Esophagus squamous epithelium (tissue), 5 donors: ENCODE measurements at regions not wholly inside any gene's neighbourhood (a gene's known extent, or its start where the extent isn't known, plus 50 kb on each side); places are given as distances from the start of the nearest gene placed in this dataset.

Experiments used
- DNase-seq: peaks from one replicate; lab custom pipeline; 2025; lab: John Stamatoyannopoulos, UW
- H3K27ac ChIP-seq, 4 donors: fragments of 200-600 bp; sonication (generic); one replicate each; pipeline ENCODE4 v1.5.1; 2016 to 2019; ENCODE audit warnings: mild to moderate bottlenecking in 1 of 4
- H3K27me3 ChIP-seq, 4 donors: fragments of 200-600 bp; sonication (generic); 1 replicate in 3 of 4; 2 replicates in 1 of 4; pipeline versions ENCODE4 v1.5.1 to v1.6.0; 2017 to 2021; ENCODE audit warnings: antibody characterized with exemption in 1 of 4
- H3K36me3 ChIP-seq, 3 donors: fragments of 200-600 bp; sonication (generic); one replicate each; pipeline ENCODE4 v1.5.1; 2016 to 2019
- H3K4me1 ChIP-seq, 3 donors: fragments of 200-600 bp; sonication (generic); one replicate each; pipeline ENCODE4 v1.5.1; 2017 to 2019
- H3K4me3 ChIP-seq, 4 donors: fragments of 200-600 bp; sonication (generic); 1 replicate in 3 of 4; 2 replicates in 1 of 4; pipeline ENCODE4 v1.5.1; 2016 to 2019; ENCODE audit warnings: mild to moderate bottlenecking in 2 of 4, moderate library complexity in 1 of 4
- H3K9me3 ChIP-seq, 3 donors: fragments of 200-600 bp; sonication (generic); one replicate each; pipeline ENCODE4 v1.5.1; 2016 to 2019
- CTCF ChIP-seq, 6 experiments: fragments of 450-650 bp in 4 of 6; fragments of 200-600 bp in 2 of 6; sonication (generic) in 2 of 6; IDR thresholded peaks; one replicate each; pipeline ENCODE4 v1.5.1; 2016 to 2019; ENCODE audit warnings: antibody characterized with exemption in 6 of 6, mild to moderate bottlenecking in 4 of 6, moderate library complexity in 4 of 6
- POLR2A ChIP-seq, 4 donors: fragments of 450-650 bp; IDR thresholded peaks; one replicate each; pipeline ENCODE4 v1.6.1; 2017; ENCODE audit warnings: antibody characterized with exemption in 4 of 4, mild to moderate bottlenecking in 4 of 4, moderate library complexity in 3 of 4
- WGBS, 2 donors: methylation state at CpG; one replicate each; pipeline ENCODE4 v1.1.5; 2018; 5-methylcytosine and 5-hydroxymethylcytosine counted together
- intact Hi-C: fragments of 100-400 bp; cut with DNase I; formaldehyde crosslinking; loops from one replicate; pipeline ENCODE4 v1.15.0; 2022
- donor health status: DM: yes; HTN: yes; CAD: no.

DNA sequence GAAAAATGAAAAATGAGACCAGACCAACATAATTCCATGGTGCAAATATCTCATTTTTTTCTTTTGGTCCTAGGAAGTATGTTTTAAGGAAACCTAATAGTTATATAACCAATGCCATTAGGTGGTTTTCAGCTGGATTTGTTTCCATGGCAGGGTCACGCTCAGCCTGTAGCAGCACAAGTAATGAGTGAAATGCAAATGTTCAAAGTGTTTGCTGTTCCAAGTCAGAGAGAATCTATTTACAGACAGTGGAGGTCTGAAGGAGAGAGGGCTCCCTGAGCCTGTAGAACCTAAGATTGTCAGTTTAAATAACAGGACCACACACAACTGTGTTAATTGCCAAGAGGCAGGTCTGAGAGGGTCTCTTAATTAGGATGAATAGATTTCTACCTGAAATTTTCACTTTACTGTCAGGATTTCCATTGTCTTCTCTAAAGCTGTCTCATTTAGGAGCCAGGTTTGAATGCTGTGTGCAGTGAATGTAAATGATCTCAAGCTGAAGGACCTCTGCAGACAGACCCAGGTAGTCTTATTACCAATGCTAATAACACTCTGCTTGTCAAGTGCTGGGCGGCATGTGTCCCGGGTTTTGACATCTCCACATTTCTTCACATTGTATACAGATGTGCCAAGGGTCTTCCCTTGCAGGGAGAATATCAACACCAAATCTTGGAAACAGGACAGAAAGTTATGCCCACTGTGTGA, 317.3 kb upstream of the NECTIN3 start:
- Histone ChIP-seq H3K36me3 (no peaks in the 10 kb centered on the region), H3K4me3 (no peak overlapping the region), H3K9me3 (no peaks in the 10 kb centered on the region), H3K4me1 (no peaks in the 10 kb centered on the region), H3K27me3 (no peaks in the 10 kb centered on the region), H3K27ac (no peak overlapping the region)
- intact Hi-C loops: no loop called here
- no peak for DNase-seq
- no peak for TF ChIP-seq CTCF (IDR thresholded peaks at IDR 0.05)
- no peak for TF ChIP-seq POLR2A (IDR thresholded peaks at IDR 0.05)
- WGBS, 2 donors: 32 to 37% methylated on average over 3 of the region's 3 CpGs

DNA sequence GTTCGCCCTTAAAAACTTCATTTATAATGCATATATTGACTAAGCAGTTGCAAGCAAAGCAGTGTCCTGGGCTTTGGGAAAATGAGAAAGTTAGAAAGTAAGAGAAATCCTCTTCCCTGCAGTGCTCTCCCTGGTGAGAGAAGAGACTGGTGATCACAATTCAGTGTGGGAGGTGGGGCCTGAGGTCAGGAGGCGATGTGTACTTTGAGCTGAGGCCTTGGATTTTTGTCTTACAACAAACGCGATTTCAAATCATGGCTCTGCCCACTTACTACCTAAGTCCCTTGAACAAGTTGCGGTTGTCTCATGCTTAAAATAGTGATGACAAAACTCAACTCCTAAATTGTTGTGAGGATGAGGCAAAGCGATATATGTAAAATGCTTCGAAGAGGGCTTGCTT, 316.3 kb upstream of the NECTIN3 start:
- no peaks in the 10 kb centered on the region for H3K4me1 ChIP-seq
- H3K27ac ChIP-seq: no peak overlapping the region
- H3K36me3 ChIP-seq: no peaks in the 10 kb centered on the region
- H3K4me3 ChIP-seq: no peak overlapping the region
- 75 to 80% methylated on average over 7 of the region's 7 CpGs for WGBS, 2 donors
- no peaks in the 10 kb centered on the region for H3K27me3 ChIP-seq
- DNase-seq: no peak
- intact Hi-C loops: no loop called here
- no peaks in the 10 kb centered on the region for H3K9me3 ChIP-seq
- no peak for TF ChIP-seq POLR2A (IDR thresholded peaks at IDR 0.05)
- TF ChIP-seq CTCF (IDR thresholded peaks at IDR 0.05): no peak

DNA sequence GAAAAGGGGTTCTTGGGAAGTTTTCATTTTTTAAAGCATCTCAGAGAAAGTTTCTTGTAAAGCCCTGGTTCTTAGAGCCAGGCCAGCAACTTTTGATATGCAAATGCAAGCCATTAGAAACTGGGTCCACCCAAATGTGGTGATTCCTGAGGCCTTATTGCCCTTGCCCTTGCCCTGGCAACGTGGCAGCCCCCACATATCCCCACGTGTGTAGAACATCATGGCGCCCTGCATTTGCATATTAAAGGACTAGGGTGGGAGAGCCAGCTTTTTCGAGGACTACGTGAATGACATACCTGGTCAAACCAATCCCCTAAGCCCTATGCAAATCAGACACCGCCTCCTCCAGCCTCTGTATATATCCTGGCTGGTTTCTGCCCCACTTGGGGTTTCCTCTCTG, 314.9 kb upstream of the NECTIN3 start:
- 67% methylated on average over 6 of the region's 6 CpGs for WGBS, 2 donors

DNA sequence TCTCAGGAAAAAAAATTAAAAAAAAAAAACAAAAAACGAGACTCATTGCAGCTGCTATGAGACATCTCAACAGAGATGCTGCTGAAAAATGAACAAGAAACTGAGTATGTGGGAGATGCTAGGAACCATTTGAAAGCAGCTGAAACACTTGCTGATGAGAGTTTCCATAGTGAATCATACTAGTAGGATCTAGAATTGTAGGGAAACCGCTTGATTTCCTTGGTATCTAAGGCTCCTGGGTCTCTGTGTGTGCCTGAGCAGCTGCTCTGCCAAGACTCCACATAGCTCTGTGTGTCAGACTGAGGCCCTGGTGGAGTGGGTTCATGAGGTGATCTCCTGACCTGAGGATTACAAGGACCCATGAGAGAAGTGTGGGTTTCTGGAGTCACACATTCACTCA, 313.4 kb upstream of the NECTIN3 start:
- Histone ChIP-seq H3K36me3 (no peaks in the 10 kb centered on the region), H3K27ac (no peak overlapping the region), H3K4me3 (no peak overlapping the region), H3K27me3 (no peaks in the 10 kb centered on the region), H3K4me1 (no peaks in the 10 kb centered on the region), H3K9me3 (no peaks in the 10 kb centered on the region)
- TF ChIP-seq POLR2A (IDR thresholded peaks at IDR 0.05) (no peak), CTCF (IDR thresholded peaks at IDR 0.05) (no peak)
- DNase-seq: no peak
- intact Hi-C loops: no loop called here
- 54 to 60% methylated on average over 2 of the region's 2 CpGs for WGBS, 2 donors

More for the DNA sequence above, 314.9 kb upstream of the NECTIN3 start:
- H3K4me1 ChIP-seq: no peaks in the 10 kb centered on the region
- no peak for DNase-seq
- H3K27ac ChIP-seq: no peak overlapping the region
- H3K9me3 ChIP-seq: no peaks in the 10 kb centered on the region
- TF ChIP-seq POLR2A (IDR thresholded peaks at IDR 0.05) (no peak), CTCF (IDR thresholded peaks at IDR 0.05) (no peak)
- H3K4me3 ChIP-seq: no peak overlapping the region
- H3K27me3 ChIP-seq: no peaks in the 10 kb centered on the region
- intact Hi-C loops: no loop called here
- no peaks in the 10 kb centered on the region for H3K36me3 ChIP-seq

DNA sequence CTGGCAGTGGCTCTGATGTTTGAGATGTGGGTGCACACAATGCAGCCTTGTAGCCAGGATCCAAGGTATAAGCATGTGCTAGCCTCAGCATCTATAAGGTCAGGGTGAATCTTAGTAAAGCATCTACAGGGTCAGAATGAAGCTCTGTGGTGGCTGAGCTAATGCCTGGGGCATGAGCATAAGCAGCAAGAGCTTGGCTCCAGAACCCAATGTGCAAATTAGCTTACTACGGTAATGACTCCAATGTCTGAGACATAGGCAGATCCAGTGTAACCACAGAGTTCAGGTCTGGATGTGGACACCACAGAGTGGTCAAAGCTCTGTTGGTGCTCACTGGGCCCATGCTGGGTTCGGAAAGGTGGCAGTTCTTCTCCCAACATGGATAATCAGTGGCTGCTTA, 304.5 kb upstream of the NECTIN3 start:
- H3K9me3 ChIP-seq: peaks cover 0 to 3% (median 0%) of the 10 kb centered on the region in 3 donors
- WGBS, 2 donors: 67% methylated on average over 1 of the region's 2 CpGs; no CpG with 5 or more reads in 1 of the 2 donors
- intact Hi-C loops: no loop called here
- no peaks in the 10 kb centered on the region for H3K27me3 ChIP-seq
- no peak for TF ChIP-seq POLR2A (IDR thresholded peaks at IDR 0.05)
- TF ChIP-seq CTCF (IDR thresholded peaks at IDR 0.05): no peak
- no peaks in the 10 kb centered on the region for H3K36me3 ChIP-seq
- no peaks in the 10 kb centered on the region for H3K4me1 ChIP-seq
- H3K4me3 ChIP-seq: no peak overlapping the region
- H3K27ac ChIP-seq: no peak overlapping the region
- DNase-seq: no peak
